ENCODE measurements at regions not wholly inside any gene's neighbourhood (a gene's known extent, or its start where the extent isn't known, plus 50 kb on each side); places are given as distances from the start of the nearest gene placed in this dataset.

DNA sequence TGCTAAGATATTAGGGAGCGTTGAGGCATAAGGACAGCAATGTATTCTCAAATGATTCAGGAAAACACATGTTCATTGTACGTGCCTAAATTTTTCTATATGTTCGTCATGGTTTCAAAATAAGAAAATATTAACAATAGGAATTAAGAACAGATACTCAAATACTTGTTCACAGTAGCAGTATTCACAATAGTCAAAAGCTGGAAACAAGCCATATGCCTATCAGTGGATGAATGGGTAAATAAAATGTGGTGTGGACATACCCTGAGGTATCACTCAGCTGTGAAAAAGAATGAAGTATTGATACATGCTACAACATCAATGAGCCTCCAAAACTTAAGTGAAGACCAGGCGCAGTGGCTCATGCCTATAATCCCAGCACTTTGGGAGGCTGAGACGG lies 84.7 kb upstream of the PTER start:
- no peak for FAIRE-seq
- no peak for DNase-seq (ENCODE audit: low spot score)

DNA sequence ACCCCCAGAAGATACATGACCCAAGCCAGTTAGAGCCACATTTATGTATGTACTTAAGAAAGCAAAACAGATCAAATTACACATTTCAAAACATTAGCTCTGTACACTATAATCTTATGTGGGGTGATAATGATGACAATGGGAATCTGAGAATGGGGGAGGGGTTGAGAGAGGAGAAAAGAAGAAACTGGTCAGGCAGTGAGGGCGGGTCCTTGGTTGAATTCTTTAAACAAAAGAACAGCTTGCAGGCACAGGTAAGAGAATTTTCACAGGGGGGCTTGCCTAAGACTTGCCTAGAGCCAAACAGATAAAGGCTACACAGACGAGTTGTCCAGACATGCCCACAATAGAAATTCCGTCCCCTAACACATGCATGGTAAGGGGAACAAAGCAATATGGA lies 76.8 kb upstream of the PTER start:
- DNase-seq (ENCODE audit: low spot score) (no peak), FAIRE-seq (no peak)

DNA sequence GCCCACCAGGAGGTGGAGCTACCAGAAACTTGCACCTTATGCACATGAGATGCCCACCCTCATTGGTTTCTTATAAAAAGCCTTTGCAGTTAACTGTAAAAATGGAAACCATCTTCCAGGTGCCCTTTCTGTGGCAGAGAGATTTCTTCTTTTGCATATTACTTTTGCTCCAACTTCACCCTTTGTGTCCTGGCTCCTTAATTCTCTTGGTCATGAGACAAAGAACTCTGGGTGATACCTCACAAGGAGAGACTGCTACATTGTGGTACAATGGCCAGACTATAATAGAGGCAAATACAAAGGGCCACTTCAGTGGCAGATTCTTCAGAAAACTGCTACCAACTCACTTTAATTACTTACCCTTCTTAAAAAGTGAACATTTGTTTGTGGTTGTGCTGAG lies 76.4 kb upstream of the PTER start:
- no peak for DNase-seq (ENCODE audit: low spot score)
- FAIRE-seq: no peak

GRCh38 chr10:16361086-16361485 lies 75.7 kb upstream of the PTER start:
- no peak for FAIRE-seq
- no peak for DNase-seq (ENCODE audit: low spot score)

- FAIRE-seq: no peak
These were observed 73.1 kb upstream of the PTER start for GRCh38 chr10:16363741-16364140.

DNA sequence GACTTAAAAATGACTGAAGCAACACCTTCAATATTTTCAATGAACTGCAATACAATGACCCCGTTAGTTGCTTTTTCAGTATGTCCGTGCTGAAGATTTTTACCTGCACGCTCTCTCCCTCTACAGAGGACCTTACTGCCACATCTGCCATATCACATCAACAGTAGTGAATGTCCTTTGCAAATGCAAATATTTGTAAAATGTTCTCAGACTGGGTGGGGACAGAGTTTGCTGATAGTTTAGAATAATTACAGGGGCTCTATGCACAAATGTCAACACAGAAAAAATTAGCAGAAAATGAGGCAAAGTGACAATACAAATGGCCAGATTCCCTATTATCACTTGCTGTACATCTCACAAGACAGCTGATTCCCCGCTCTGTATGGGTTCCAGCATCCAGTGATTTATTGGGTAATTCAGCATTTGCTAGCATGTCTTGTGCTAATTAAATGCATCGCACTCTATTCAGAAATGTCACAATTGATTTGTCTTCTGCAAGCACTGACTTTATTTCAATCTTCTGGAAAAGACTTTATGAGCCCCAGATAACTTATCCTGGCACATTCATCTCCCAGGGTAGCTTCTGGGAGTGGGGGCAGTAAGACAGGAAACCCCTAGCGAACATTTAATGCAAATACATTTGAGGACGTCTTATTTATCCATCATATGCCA lies 69.1 kb upstream of the PTER start:
- no peak for DNase-seq (ENCODE audit: low spot score)
- FAIRE-seq: no peak

More at GRCh38 chr10:16363741-16364140, 73.1 kb upstream of the PTER start:
- DNase-seq (ENCODE audit: low spot score): no peak

DNA sequence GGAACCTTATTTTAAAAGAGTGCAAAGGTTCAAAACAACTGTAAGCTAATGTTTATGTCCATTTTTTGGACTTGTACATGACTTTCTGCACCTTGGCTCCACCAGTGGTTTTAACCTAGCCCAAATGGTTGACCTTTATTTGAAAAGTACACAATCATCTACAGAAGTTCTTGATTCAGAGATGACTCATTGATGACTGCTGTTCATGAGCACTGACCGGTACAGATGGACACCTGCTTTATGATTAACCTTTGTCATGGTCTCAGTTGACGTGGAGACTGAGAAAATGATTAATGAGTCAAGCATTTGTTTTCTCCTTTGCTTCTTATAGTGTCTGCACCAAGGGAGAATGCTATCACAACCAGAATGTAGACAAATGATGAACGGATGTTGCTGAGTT lies 55.7 kb upstream of the PTER start:
- peak; percentile 98 for DNase-seq (ENCODE audit: low spot score)

DNA sequence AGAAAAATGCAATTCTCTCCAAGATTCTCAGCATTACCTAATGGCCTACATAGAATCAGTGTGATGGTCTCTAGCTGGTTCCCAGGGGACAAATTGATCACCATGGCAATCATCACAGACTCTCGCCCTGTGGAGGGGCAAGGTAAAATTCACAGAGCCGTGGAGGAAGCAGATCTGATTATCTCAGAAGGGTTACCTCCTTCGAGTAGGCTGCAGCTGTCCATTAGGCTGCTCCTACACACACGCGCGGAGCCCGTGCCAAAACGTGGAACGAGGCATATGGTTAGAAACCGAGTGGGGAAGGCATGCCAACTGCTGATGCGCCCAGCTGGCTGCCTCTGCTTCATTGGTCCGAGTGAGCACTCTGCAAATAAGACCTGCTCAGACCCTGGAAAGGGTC lies 52.8 kb upstream of the PTER start:
- DNase-seq (ENCODE audit: low spot score): no peak
- FAIRE-seq: no peak

More for the DNA sequence above, 55.7 kb upstream of the PTER start:
- FAIRE-seq: peak; percentile 100

DNA sequence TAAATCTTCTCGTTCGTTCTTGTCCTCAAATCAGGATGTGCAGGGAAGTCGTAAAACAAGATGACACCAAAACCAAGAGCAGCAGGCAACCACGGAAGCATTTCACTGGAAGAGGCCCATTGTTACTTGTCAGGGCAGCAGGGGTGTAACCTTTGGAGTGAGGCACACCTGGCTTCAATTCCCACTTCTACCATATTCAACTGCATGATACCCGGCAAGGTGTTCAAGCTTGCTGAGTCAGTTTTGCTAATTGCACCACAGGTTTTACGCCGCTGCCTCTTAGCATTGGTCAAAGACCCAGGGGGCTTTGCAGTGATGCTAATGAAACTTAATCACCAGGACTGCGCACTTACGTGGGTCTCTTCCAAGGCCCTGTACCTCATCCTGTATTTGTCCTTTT lies 50.0 kb upstream of the PTER start:
- DNase-seq (ENCODE audit: low spot score): no peak
- FAIRE-seq: no peak

Data from RCC 7860 (cell line).